Activated naive CD4-positive, alpha-beta T cell treated with anti-CD3 and anti-CD28 coated beads for 36 hours (primary cell): ENCODE measurements at regions not wholly inside any gene's neighbourhood (a gene's known extent, or its start where the extent isn't known, plus 50 kb on each side); places are given as distances from the start of the nearest gene placed in this dataset.
"Not testable (repeated sequence)": the region's sequence is repeated elsewhere in the genome, so short reads cannot be mapped to it uniquely, and the experiment has no call there.

ENCODE experiments used
- CTCF ChIA-PET: fragments of 350-600 bp; sonication (Branson Sonifier 250); formaldehyde crosslinking; loops from one replicate; lab custom pipeline; 2021; ENCODE audit warnings: antibody characterized with exemption; lab: Charles Lee
- DNase-seq: peaks from one replicate; pipeline ENCODE4 v3.0.0-alpha.2; 2020
- H3K27ac Mint-ChIP-seq: one replicate; pipeline ENCODE4 v1.8.0; 2021; ENCODE audit warnings: mild to moderate bottlenecking, mixed read lengths
- H3K27me3 Mint-ChIP-seq: one replicate; pipeline ENCODE4 v1.8.0; 2021; ENCODE audit warnings: low read depth, mixed read lengths
- H3K36me3 Mint-ChIP-seq: one replicate; pipeline ENCODE4 v1.8.0; 2021; ENCODE audit warnings: low read depth, mixed read lengths
- H3K4me1 Mint-ChIP-seq: one replicate; pipeline ENCODE4 v1.8.0; 2021; ENCODE audit warnings: low read depth, mixed read lengths
- H3K4me3 Mint-ChIP-seq: one replicate; pipeline ENCODE4 v1.8.0; 2021; ENCODE audit warnings: mild to moderate bottlenecking, moderate library complexity, mixed read lengths
- H3K9me3 Mint-ChIP-seq: one replicate; pipeline ENCODE4 v1.8.0; 2021; ENCODE audit warnings: mixed read lengths
- intact Hi-C: fragments of 100-400 bp; cut with micrococcal nuclease; formaldehyde crosslinking; loops from one replicate; pipeline ENCODE4 v1.15.1; 2023

DNA sequence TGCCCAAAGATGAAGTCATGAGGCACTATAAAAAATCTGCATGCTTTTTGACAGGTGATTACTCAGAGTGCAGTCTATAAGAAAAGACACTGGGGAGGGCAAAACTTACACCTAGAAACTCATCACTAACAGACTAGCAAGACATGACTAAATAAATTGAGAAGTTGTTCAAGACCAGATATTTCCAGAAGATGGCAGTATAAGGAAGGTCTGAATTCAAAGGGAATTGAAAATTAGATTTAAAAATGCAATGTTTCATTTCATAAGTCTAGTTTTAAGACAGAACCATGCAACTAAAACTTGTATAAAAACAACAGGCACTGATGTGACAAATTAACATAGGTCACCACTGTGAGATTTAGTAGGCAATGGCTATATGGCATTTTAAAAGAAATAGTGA is 232.5 kb upstream of the POF1B start:
- Mint-ChIP-seq H3K9me3 (no peaks in the 10 kb centered on the region), H3K4me1 (no peaks in the 10 kb centered on the region), H3K27ac (no peak overlapping the region), H3K36me3 (no peaks in the 10 kb centered on the region), H3K4me3 (no peak overlapping the region), H3K27me3 (no peaks in the 10 kb centered on the region)
- DNase-seq, result no peak
- CTCF ChIA-PET, result interaction anchor here (0.7 kb wide), 1 partner anchor 522 kb away, joined by 3 read pairs; no protein-coding TSS in a partner anchor
- intact Hi-C loops, result loop anchor here (10.0 kb wide), 1 partner anchor 1333 kb away; no protein-coding TSS in a partner anchor

DNA sequence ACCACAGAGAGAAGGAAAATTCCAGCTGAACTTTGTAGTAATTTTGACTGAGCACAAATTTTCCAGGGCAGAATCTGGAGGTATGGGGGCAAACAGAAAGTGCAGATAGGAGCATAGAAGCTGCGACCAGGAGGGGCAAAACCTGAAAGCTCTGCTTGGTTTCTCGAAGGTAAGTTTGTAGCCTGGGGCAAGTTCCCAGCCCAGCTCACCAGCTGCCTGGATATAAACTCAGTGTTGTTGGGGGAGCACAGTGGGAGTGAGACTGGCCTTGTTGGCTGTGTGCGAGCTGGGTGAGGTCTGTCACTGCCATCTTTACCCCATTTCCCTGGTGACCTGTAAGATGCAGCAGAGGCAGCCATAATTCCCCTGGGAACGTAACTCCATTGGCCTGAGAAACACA is 213.5 kb upstream of the POF1B start:
- intact Hi-C loops, result no loop called here
- Mint-ChIP-seq H3K4me3 (no peak overlapping the region), H3K9me3 (no peaks in the 10 kb centered on the region), H3K27me3 (no peaks in the 10 kb centered on the region), H3K27ac (no peak overlapping the region), H3K36me3 (no peaks in the 10 kb centered on the region), H3K4me1 (no peaks in the 10 kb centered on the region)
- no peak for DNase-seq
- CTCF ChIA-PET, result no interaction called here

DNA sequence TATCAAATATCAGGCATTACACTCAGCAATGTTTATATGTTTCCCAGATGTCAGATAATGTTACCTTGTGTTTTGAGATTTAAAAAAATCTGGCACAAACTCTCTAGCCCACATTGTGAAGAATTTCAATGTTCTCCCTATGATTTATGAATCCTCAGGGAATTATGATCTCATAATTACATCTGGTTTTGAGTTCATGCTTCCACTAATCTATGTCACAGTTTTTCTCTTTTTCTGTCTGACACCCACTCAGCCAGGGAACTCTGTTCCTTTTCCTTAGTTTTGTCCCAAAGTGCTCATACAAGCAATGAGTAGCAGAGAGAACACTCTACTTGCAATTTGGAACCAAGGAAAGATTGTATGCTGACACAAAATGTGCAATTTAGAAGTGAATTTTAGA is 212.1 kb upstream of the POF1B start:
- intact Hi-C loops, result no loop called here
- no peaks in the 10 kb centered on the region for H3K36me3 Mint-ChIP-seq
- H3K9me3 Mint-ChIP-seq, result no peaks in the 10 kb centered on the region
- no peak for DNase-seq
- CTCF ChIA-PET, result no interaction called here
- H3K27me3 Mint-ChIP-seq, result no peaks in the 10 kb centered on the region
- no peak overlapping the region for H3K4me3 Mint-ChIP-seq
- H3K4me1 Mint-ChIP-seq, result no peaks in the 10 kb centered on the region
- H3K27ac Mint-ChIP-seq, result no peak overlapping the region

DNA sequence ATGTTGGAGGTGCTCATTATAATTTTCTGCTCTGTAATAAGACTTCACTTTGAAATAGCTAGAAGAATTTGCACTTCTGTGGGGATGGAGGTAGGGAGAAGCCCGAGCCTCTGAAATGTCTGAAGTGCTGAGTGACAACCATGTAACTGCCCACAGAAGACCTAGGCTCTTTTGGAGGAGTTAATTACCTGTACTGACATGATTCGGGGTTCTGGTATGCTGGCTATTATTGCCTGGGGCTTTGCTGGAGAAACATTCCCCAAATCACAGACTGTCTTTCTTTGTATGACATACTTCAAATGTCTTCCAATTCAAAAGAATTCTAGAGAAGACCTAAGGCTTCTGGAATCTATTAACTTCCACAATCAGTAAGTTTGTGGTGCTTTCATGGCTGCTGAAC is 211.2 kb upstream of the POF1B start:
- DNase-seq, result no peak
- H3K9me3 Mint-ChIP-seq, result no peaks in the 10 kb centered on the region
- H3K4me1 Mint-ChIP-seq, result no peaks in the 10 kb centered on the region
- H3K27me3 Mint-ChIP-seq, result no peaks in the 10 kb centered on the region
- CTCF ChIA-PET, result no interaction called here
- no peak overlapping the region for H3K4me3 Mint-ChIP-seq
- intact Hi-C loops, result no loop called here
- no peaks in the 10 kb centered on the region for H3K36me3 Mint-ChIP-seq
- no peak overlapping the region for H3K27ac Mint-ChIP-seq

DNA sequence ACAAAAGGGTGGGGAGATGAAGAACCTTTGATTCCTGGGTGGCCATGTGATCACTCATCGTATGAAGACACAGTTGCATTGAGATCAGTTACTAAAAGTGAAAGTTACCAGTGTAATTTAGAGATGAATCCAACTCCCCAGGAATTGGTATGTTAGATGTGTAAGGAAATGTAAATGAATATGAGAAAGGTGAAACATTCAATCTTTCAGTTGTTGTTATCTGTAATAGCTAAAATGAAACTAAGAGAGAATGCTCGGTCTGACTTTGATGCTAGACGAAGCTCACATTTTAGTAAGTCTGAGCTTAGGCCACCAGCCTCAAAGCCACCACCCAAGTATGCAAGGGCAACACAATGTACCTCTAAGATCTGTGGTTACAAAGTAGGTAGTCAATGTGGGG is 194.3 kb upstream of the POF1B start:
- Mint-ChIP-seq H3K9me3 (no peaks in the 10 kb centered on the region), H3K27me3 (no peaks in the 10 kb centered on the region), H3K27ac (no peak overlapping the region), H3K4me1 (no peaks in the 10 kb centered on the region), H3K4me3 (no peak overlapping the region), H3K36me3 (no peaks in the 10 kb centered on the region)
- CTCF ChIA-PET, result no interaction called here
- intact Hi-C loops, result no loop called here
- no peak for DNase-seq

DNA sequence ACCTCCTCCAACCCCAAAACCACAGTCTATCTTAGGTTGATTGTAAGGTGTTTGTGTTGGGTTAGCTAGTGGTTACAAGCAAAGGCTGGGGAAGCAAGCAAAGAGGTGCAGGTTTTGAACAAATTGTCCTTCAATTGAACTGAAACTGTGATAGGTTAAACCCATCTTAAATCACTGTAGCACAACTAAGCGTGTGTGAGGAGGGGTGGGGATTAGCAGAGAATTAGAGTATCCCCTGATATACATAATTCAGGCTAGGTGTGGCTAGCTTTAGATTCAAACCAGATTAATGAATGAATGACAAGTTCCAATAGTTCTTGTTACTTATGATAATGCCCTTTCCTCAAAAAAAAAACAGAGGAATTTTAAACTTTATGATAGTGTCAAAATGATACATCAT is 191.0 kb upstream of the POF1B start:
- no peaks in the 10 kb centered on the region for H3K4me1 Mint-ChIP-seq
- H3K9me3 Mint-ChIP-seq, result no peaks in the 10 kb centered on the region
- H3K36me3 Mint-ChIP-seq, result no peaks in the 10 kb centered on the region
- no peak overlapping the region for H3K4me3 Mint-ChIP-seq
- no peak for DNase-seq
- H3K27ac Mint-ChIP-seq, result no peak overlapping the region
- intact Hi-C loops, result no loop called here
- CTCF ChIA-PET, result no interaction called here
- H3K27me3 Mint-ChIP-seq, result no peaks in the 10 kb centered on the region

DNA sequence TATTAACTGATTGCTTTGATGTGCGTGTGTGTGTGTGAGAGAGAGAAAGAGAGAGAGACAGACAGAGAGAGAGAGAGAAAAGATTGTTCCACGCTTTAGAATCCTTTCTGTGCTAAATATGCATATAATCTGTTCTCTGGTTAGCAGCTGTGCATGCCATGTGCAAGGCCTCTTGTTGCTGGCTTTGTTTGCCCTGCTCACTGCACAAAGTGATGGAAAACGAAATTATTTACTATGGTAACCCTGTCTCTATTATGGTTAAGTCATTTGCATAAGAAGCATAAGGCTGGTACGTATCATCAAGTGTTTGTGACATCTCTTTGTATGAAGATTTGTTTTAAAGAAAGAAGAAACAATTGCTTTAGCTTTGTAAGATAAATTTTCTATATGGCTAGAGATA is 190.2 kb upstream of the POF1B start:
- Mint-ChIP-seq H3K9me3 (no peaks in the 10 kb centered on the region), H3K27ac (no peak overlapping the region), H3K27me3 (no peaks in the 10 kb centered on the region), H3K4me1 (no peaks in the 10 kb centered on the region), H3K4me3 (no peak overlapping the region), H3K36me3 (no peaks in the 10 kb centered on the region)
- no peak for DNase-seq
- intact Hi-C loops, result no loop called here
- CTCF ChIA-PET, result no interaction called here

DNA sequence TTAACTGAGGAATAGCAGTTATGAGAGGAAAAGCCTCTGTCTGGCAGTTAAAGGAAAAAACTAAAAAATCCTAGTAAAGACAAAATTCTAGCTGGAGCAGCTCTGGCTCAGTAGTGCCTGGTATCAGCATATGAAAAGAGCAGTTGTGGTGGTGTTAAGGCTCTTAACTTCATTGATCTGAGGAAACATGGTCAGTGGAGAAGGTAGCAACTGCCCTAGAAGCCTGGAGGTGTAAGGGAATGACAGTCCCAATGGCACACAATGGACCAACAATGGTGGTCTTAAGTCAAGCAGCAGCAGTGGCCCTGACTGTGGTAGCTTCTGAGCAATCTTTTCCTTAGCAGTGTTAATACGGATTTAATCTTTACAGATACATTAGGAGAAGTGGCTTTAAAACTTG is 189.6 kb upstream of the POF1B start:
- H3K36me3 Mint-ChIP-seq, result no peaks in the 10 kb centered on the region
- H3K4me1 Mint-ChIP-seq, result no peaks in the 10 kb centered on the region
- CTCF ChIA-PET, result no interaction called here
- H3K27ac Mint-ChIP-seq, result no peak overlapping the region
- intact Hi-C loops, result no loop called here
- no peaks in the 10 kb centered on the region for H3K27me3 Mint-ChIP-seq
- no peaks in the 10 kb centered on the region for H3K9me3 Mint-ChIP-seq
- DNase-seq, result no peak
- H3K4me3 Mint-ChIP-seq, result no peak overlapping the region

DNA sequence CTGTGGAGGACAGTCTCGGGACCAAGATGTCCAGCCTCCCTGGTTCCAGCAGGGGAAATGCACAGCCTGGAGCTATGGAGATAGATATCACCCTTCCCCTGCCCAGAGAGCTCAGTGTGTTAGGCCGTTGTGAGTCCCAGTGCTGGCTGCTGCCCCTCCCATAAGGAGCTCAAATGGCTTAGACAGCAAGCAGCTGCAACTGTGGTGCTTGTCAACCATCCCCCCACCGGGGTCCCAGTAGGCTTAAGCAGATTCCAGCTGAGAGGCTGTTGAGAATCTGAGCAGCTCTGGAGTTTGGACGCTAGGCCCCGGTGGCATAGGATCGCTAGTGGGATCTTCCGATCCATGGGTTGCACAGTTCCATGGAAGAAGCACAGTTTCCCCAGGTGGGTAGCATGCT is 181.8 kb upstream of the POF1B start:
- Mint-ChIP-seq H3K27me3 (no peaks in the 10 kb centered on the region), H3K36me3 (no peaks in the 10 kb centered on the region), H3K4me3 (no peak overlapping the region), H3K27ac (no peak overlapping the region), H3K9me3 (no peaks in the 10 kb centered on the region), H3K4me1 (no peaks in the 10 kb centered on the region)
- no peak for DNase-seq
- intact Hi-C loops, result no loop called here
- CTCF ChIA-PET, result no interaction called here

DNA sequence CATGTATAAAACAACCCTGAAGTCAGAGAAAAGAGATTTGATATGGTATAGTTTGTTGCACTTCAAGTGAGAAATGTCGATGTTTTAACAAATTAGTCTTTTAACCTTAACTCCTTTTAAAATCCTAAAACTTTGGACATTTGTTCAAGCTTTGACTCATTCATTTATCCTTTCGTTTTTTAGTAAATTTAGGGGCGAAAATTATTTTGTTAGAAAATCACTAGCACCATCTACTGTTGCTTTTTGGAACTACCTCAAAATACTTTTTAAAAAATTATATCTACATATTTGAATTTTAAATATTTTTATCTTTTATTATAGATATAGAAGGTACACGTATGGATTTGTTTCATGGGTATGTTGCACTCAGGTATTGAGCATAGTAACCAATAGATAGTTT is 165.1 kb upstream of the POF1B start:
- Mint-ChIP-seq H3K4me1 (no peaks in the 10 kb centered on the region), H3K27me3 (no peaks in the 10 kb centered on the region), H3K4me3 (no peak overlapping the region), H3K27ac (no peak overlapping the region), H3K9me3 (no peaks in the 10 kb centered on the region), H3K36me3 (no peaks in the 10 kb centered on the region)
- intact Hi-C loops, result loop anchor here (1.0 to 2.0 kb wide), 2 partner anchors 433 to 816 kb away; no protein-coding TSS in a partner anchor
- DNase-seq, result no peak
- CTCF ChIA-PET, result no interaction called here

DNA sequence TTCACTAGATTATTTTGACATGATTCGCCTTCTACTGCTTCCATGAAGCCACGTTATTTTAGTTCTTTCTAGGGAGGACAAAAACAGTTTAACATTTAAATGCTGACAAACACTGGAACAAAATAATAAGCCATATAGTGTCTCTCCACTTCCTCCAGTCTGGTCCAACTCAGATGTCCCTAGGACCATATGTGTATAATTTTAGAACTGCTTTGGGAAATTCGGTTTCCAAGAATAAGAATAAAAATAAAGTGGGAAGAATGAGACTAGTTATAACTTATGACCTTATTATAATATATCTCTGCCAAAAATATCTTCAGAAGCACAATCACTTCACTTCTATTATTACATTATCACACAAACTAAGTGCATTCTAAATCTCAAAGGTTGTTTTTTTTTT is 164.4 kb upstream of the POF1B start:
- no peaks in the 10 kb centered on the region for H3K27me3 Mint-ChIP-seq
- no peak overlapping the region for H3K27ac Mint-ChIP-seq
- no peaks in the 10 kb centered on the region for H3K36me3 Mint-ChIP-seq
- intact Hi-C loops, result loop anchor here (1.0 to 2.0 kb wide), 2 partner anchors 433 to 815 kb away; no protein-coding TSS in a partner anchor
- H3K9me3 Mint-ChIP-seq, result no peaks in the 10 kb centered on the region
- CTCF ChIA-PET, result interaction anchor here (0.7 kb wide), 1 partner anchor 19 kb away, joined by 4 read pairs; no protein-coding TSS in a partner anchor
- no peak for DNase-seq
- H3K4me1 Mint-ChIP-seq, result no peaks in the 10 kb centered on the region
- H3K4me3 Mint-ChIP-seq, result no peak overlapping the region

DNA sequence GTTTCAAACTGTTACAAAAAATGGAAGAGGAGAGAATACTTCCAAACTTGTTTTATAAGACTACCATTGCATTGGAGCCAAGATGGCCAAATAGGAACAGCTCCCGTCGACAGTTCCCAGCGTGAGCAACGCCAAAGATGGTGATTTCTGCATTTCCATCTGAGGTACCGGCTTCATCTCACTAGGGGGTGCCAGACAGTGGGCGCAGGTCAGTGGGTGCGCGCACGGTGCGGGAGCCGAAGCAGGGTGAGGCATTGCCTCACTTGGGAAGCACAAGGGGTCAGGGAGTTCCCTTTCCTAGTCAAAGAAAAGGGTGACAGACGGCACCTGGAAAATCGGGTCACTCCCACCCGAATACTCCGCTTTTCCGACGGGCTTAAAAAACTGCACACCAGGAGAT is 149.7 kb upstream of the POF1B start:
- H3K36me3 Mint-ChIP-seq, H3K4me3 Mint-ChIP-seq, H3K27ac Mint-ChIP-seq, CTCF ChIA-PET, H3K9me3 Mint-ChIP-seq, H3K4me1 Mint-ChIP-seq, DNase-seq, H3K27me3 Mint-ChIP-seq, intact Hi-C loops: not testable (repeated sequence)

DNA sequence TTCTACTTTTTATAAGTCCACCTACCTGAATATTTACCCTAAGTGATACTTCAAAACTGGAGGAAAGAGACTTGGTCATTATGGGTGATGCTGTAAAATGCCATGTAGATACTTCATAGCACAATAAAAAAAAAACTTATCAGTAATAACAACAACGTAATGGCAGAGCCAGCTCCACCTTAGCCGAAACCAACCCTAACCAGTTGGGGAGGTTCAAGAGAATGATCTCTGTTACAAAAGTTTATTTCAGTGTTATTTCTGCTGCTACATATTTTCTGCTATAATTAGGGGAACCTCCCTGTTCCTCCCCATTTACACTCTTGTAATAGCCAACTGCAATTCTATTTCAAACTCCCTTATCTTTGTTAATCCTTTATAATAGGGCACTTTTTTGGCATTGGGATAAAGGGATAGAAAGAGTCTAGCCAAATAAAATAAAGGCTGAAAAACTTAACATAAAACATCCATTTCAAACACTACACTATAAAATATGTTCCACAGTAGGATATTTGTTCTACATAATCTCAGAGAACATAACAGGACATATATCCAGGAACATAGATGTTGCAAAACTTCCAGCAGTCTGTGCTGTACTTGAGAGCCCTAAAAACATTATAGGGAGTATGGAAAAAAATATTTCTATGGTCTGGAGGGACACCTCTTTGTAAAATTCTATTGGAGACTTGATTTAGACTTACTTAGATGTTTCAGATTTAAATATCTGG is 138.7 kb upstream of the POF1B start:
- Mint-ChIP-seq H3K36me3 (no peaks in the 10 kb centered on the region), H3K9me3 (no peaks in the 10 kb centered on the region), H3K27me3 (no peaks in the 10 kb centered on the region), H3K4me1 (no peaks in the 10 kb centered on the region), H3K27ac (no peak overlapping the region), H3K4me3 (no peak overlapping the region)
- intact Hi-C loops, result no loop called here
- CTCF ChIA-PET, result no interaction called here
- DNase-seq, result no peak
